ENCODE measurements at regions not wholly inside any gene's neighbourhood (a gene's known extent, or its start where the extent isn't known, plus 50 kb on each side); places are given as distances from the start of the nearest gene placed in this dataset.

DNA sequence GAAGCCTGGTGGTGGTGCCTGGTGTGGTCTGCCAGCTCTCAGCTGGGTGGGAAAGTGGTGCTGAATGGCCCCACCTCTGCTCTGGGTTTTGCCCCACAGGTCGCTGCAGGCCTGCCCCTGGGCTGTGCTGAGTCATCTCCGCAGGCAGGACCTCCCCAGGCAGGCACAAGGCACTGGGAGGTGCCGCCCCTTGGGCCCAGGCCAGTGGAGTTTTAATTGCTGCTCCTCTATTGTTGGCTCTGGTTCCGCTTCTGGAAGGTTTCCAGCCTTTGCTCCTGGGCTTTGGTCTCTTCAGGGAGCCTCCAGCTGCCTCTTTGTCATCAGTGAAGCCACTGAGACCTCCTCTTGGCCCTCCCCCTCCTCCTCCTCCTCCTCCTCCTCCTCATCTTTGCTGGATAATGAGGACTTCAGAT lies 180.3 kb upstream of the GRB10 start:
- peak; percentile 91 for DNase-seq
- intact Hi-C loops (cut with DNase I, micrococcal nuclease) = no loop called here
- peak; percentile 100 for ATAC-seq

DNA sequence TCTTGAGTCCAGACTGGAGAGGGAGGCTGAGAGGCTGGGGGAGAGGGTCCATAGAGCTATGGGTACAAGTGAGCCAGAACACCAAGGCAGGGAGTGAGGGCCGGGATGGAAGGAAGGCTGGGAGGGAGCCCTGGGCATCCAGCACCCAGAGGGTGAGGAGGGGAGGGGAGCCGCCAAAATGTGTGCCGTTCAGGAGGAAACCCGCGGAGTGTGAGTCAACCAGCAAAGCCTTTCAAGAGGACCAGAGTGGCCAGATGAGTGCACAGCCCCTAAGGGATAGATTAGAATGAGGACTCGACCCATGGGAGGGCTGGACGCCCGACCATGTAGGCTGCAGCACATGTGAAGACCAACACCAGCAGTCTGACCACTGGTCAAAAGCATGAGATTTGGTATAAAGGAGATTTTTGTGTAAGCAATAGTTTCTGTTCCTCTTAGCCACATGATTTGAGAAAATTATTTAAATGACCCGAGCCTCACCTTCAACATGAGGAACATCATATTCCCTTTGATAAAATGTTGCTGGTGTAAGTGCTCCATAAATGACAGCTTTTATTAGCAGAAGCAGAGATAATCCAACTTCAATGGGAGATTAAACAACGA lies 179.7 kb upstream of the GRB10 start:
- DNase-seq (no peak), ATAC-seq (no peak)
- intact Hi-C loops (cut with DNase I, micrococcal nuclease) = no loop called here

- DNase-seq = no peak
- intact Hi-C loops (cut with DNase I, micrococcal nuclease) = no loop called here
- no peak for ATAC-seq
Observed at GRCh38 chr7:50960621-50961310, 178.1 kb upstream of the GRB10 start.

DNA sequence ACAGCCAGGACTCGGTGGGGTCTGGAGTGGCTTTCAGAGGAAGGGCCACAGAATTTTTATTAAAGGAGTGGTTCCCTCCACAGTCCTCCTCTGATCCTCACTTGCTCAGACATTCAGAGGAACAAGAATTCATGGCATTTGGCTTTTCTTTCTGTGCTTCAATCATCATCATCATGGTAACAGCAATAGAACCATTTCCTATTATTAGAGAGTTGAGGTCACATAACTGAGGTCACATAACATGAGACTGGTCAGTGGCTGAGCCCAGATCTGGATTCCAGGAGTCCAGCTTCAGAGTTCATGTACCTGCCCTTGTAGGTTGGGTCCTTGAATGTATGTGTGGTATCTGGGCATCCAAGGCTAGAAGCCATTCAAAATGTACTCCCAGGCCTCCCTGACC lies 177.3 kb upstream of the GRB10 start:
- DNase-seq (no peak), ATAC-seq (no peak)
- intact Hi-C loops (cut with DNase I, micrococcal nuclease) = no loop called here

DNA sequence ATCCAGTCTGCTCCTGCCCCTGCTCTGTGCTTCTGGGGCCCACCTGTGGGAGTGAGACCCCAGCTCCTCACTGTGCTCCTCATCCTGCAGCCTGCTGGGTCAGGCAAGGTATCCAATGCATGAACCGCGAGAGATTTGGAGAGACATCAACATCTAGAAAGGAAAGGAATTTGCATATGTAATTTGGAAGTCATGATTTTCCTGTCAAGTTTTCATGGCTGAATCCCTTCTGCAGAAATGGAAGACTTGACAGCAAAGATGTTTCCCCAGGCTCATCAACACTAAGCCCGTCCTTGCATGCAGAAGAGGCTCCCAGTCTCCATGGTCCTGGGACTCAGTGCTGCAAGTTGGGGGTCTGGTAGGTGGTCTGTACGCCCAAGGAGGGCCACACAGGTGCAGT lies 176.9 kb upstream of the GRB10 start:
- DNase-seq (no peak), ATAC-seq (no peak)
- intact Hi-C loops (cut with DNase I, micrococcal nuclease) = no loop called here

- peak; percentile 66 for ATAC-seq
- intact Hi-C loops (cut with DNase I, micrococcal nuclease) = no loop called here
- DNase-seq = no peak
Observed at GRCh38 chr7:50957855-50958254, 175.2 kb upstream of the GRB10 start.

DNA sequence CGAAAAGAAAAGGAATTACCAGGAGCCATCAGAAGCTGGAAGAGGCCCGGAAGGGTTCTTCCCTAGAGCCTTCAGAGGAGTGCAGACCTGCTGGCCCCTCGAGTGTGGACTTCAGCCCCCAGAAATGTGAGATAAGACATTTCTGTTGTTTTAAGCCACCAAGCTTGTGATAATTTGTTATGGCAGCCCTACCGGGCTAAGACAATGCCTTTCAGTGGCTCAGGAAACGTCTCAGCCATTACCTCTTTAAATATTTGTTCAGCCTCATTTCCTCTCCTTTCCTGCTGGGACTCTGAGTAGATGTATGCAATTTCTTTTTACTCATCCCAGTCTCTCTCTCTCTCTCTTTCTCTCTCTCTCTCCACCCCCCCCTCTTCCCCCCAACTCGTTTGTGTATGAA lies 174.7 kb upstream of the GRB10 start:
- intact Hi-C loops (cut with DNase I, micrococcal nuclease) = no loop called here
- ATAC-seq = peak; percentile 56
- no peak for DNase-seq

GRCh38 chr7:50956522-50957155 lies 173.9 kb upstream of the GRB10 start:
- intact Hi-C loops (cut with DNase I, micrococcal nuclease) = no loop called here
- no peak for DNase-seq
- ATAC-seq = no peak

DNA sequence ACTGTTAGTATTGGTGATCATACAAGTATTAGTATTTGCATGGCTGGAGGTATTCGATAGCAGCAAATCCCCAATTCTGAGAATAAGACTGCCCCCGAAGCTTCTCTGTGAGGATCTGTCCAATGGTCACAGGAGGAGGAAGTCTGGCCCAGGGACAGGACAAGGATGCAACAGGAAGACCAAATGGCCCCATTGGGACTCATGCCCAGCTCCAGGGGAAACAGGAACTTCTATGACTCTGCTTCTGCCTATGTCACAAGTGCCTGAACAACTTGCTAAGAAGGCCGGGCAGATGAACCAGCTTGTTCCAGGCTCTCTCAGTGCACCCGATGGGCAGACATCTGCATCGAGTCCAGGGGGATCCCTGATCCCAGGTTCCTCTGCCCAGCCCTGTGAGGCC lies 172.0 kb upstream of the GRB10 start:
- intact Hi-C loops (cut with DNase I, micrococcal nuclease) = no loop called here
- ATAC-seq = no peak
- DNase-seq = no peak

DNA sequence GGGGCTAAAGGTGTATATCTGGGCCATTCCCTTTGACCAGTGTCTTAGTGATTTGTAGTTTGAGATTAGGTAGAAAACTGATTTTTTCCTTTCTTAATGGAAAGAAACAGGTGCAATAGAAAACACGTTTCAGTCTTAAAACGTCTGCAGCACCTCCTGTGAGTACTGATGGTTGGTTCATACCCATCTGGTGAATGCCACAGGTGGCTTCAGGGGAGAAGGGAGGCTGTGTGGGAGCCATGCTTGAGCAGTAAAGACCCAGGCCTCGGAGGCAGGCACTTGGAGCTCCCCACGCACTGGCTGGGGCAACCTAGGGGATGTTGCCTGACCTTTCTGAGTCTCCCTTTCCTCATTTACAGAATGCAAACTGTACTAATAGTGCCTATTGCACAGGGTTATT lies 171.5 kb upstream of the GRB10 start:
- ATAC-seq (no peak), DNase-seq (no peak)
- intact Hi-C loops (cut with DNase I, micrococcal nuclease) = no loop called here

GRCh38 chr7:50953820-50954219 lies 171.1 kb upstream of the GRB10 start:
- intact Hi-C loops (cut with DNase I, micrococcal nuclease) = no loop called here
- DNase-seq (no peak), ATAC-seq (no peak)

GRCh38 chr7:50953303-50953702 lies 170.6 kb upstream of the GRB10 start:
- intact Hi-C loops (cut with DNase I, micrococcal nuclease) = no loop called here
- DNase-seq (no peak), ATAC-seq (no peak)

GRCh38 chr7:50952544-50952943 lies 169.8 kb upstream of the GRB10 start:
- ATAC-seq = no peak
- DNase-seq = no peak
- intact Hi-C loops (cut with DNase I, micrococcal nuclease) = no loop called here

DNA sequence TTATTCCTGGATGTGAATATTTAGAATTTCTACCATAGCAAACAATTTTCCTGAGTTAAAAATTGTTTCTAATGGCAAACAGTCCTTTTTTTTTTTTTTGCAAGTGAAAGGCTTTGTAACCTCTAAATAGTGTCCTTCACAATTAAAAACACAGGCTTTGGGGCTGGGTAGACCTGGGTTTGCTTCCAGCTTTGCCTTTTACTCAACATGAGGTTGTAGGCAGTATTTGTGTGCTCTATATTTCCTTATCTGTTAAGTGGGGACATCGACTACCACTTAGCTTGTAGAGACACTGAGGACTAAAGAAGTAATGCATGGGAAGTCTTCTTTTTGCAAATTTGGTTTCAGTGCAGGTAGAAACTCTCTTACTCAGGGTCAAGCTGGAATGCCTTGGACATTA lies 169.4 kb upstream of the GRB10 start:
- DNase-seq = no peak
- no peak for ATAC-seq
- intact Hi-C loops (cut with DNase I, micrococcal nuclease) = no loop called here

DNA sequence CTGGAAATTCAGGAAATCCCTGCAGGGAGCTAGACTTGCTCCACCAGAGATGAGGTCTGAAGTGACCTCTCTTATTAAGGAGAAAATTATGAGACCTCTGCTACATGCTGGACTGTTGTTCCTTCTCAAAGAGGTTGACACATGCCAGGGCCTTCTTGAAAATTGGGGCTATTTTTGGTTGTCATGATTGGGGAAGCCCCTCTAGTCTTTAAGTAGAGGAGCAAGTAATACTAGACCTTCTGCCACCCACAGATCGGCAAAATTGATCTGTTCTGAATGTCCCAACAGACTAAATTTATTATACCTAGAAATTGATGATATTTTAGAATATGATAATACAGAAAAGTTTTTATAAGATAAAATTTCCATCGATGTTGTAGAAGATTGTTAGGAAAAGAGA lies 160.8 kb upstream of the GRB10 start:
- ATAC-seq (no peak), DNase-seq (no peak)
- intact Hi-C loops (cut with DNase I, micrococcal nuclease) = no loop called here

DNA sequence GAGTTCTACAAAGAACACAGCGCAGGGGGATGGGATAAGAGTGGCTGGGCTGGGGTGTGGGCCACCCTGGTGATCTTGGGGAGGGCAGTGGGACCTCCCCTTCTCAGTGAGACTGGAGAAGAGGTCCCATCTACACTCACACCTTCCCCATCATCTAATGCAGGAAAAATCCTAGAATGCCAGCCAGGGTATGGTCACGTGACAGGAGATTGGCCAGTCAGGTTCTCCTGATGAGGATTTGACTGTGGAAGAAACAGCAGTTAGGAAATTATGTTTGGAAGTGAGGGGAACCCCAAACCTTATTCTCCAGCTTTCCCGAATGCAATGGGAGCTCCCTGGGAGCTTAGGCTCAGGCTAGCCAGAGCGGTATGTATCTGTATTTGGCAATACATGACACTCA lies 158.8 kb upstream of the GRB10 start:
- DNase-seq (no peak), ATAC-seq (no peak)
- intact Hi-C loops (cut with DNase I, micrococcal nuclease) = no loop called here

- ATAC-seq (no peak), DNase-seq (no peak)
- intact Hi-C loops (cut with DNase I, micrococcal nuclease) = no loop called here
Observed at GRCh38 chr7:50940621-50941020, 157.9 kb upstream of the GRB10 start.

DNA sequence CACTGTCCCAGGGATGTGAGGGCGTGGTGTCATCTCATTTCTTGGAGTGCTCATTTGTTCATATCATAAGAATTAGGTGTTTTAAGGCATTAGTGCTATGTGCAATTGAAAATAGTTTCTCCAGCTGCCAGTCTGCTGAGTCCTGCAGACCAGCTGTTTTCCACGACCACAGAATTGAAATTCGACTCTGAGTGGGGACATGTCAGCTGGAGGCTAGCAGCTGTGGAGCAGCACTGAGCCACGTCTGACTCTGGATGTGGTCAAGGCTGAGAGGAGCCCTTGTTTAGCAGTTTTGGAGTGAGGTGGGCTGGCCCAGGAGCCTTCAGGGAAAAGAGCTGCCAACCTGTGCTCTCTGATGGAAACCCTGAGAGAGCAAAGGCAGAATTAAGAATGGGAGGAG lies 156.3 kb upstream of the GRB10 start:
- intact Hi-C loops (cut with DNase I, micrococcal nuclease) = no loop called here
- DNase-seq (no peak), ATAC-seq (no peak)

- DNase-seq (no peak), ATAC-seq (no peak)
- intact Hi-C loops (cut with DNase I, micrococcal nuclease) = no loop called here
Observed at GRCh38 chr7:50937727-50938126, 155.0 kb upstream of the GRB10 start.

GRCh38 chr7:50926049-50926448 lies 143.4 kb upstream of the GRB10 start:
- ATAC-seq = no peak
- DNase-seq = no peak
- intact Hi-C loops (cut with DNase I, micrococcal nuclease) = no loop called here

DNA sequence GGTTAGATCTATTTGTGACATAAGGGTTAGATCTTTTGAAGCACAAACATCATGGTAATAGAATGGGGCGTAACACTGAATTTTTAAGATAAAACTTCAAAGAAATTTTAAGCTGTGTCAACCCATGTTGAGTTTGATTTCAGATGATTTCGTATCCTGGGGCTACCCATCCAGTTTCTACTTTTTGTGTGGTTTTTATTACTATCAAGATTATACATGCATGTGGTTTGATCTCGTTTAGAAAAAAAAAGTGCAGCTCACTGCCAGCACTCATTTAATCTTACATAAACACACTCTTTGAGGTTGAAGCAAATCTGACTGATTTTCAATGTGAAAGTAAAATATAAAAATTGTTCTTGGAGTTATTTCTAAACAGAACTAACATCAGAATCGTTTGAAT lies 140.8 kb upstream of the GRB10 start:
- DNase-seq (no peak), ATAC-seq (no peak)
- intact Hi-C loops (cut with DNase I, micrococcal nuclease) = no loop called here
